Transverse colon (tissue), 4 donors: ENCODE measurements at regions not wholly inside any gene's neighbourhood (a gene's known extent, or its start where the extent isn't known, plus 50 kb on each side); places are given as distances from the start of the nearest gene placed in this dataset.

Experiments used
- DNase-seq: peaks from one replicate; pipeline ENCODE4 v3.0.0-alpha.2; 2019
- H3K27ac ChIP-seq, 4 donors: fragments of 200-600 bp; sonication (generic); 2 replicates each; pipeline ENCODE4 v1.5.1; 2016 to 2018; ENCODE audit warnings: inconsistent platforms in 4 of 4
- H3K27me3 ChIP-seq: fragments of 200-600 bp; sonication (generic); 2 replicates; pipeline ENCODE4 v1.5.1; 2017; ENCODE audit warnings: inconsistent platforms
- H3K36me3 ChIP-seq, 4 donors: fragments of 200-600 bp; sonication (generic); 2 replicates each; pipeline ENCODE4 v1.5.1; 2017 to 2019; ENCODE audit warnings: inconsistent platforms in 4 of 4
- H3K4me1 ChIP-seq, 4 donors: fragments of 200-600 bp; sonication (generic); 2 replicates each; pipeline ENCODE4 v1.5.1; 2017 to 2020; ENCODE audit warnings: inconsistent platforms in 4 of 4
- H3K4me3 ChIP-seq, 4 donors: fragments of 200-600 bp; sonication (generic); 1 replicate in 1 of 4; 2 replicates in 3 of 4; pipeline versions ENCODE4 v1.5.1 to v1.6.1; 2017 to 2019; ENCODE audit warnings: inconsistent platforms in 4 of 4
- H3K9me3 ChIP-seq, 2 donors: fragments of 200-600 bp; sonication (generic); 2 replicates each; pipeline ENCODE4 v1.5.1; 2017 to 2019; ENCODE audit warnings: inconsistent platforms in 2 of 2
- CTCF ChIP-seq, 5 experiments: fragments of 200-600 bp in 3 of 5; fragments of 450-650 bp in 2 of 5; sonication (generic) in 3 of 5; IDR thresholded peaks; 1 replicate in 2 of 5; 2 replicates in 3 of 5; pipeline ENCODE4 v1.5.1; 2016 to 2017; ENCODE audit warnings: antibody characterized with exemption in 5 of 5, inconsistent platforms in 3 of 5, mild to moderate bottlenecking in 2 of 5, moderate library complexity in 1 of 5
- EP300 ChIP-seq: sonication (generic); formaldehyde crosslinking; IDR thresholded peaks from one replicate; pipeline ENCODE4 v1.6.1; 2017; ENCODE audit warnings: antibody characterized with exemption, low read depth
- POLR2A ChIP-seq: fragments of 450-650 bp; IDR thresholded peaks from one replicate; pipeline ENCODE4 v1.6.1; 2016; ENCODE audit warnings: antibody characterized with exemption, mild to moderate bottlenecking, moderate library complexity
- POLR2AphosphoS5 ChIP-seq, 3 donors: sonication (generic); formaldehyde crosslinking; IDR thresholded peaks; one replicate each; pipeline ENCODE4 v1.6.1; 2016; ENCODE audit warnings: antibody characterized with exemption in 3 of 3
- WGBS, 2 donors: methylation state at CpG; one replicate each; pipeline ENCODE4 v1.1.5; 2018; ENCODE audit warnings: low coverage in 1 of 2; 5-methylcytosine and 5-hydroxymethylcytosine counted together
- in situ Hi-C, 4 donors: fragments of 200-750 bp; cut with MboI; loops; one replicate each; pipeline versions ENCODE4 v1.15.0 to v1.15.1; 2017; ENCODE audit warnings: low sequenced_read_pairs in 3 of 4, low pct_ligation_motif_present in 1 of 4, low pct_unique_long_range_greater_than_20kb in 1 of 4
- intact Hi-C: fragments of 100-400 bp; cut with DNase I; formaldehyde crosslinking; loops from one replicate; pipeline ENCODE4 v1.15.1; 2023; ENCODE audit warnings: low total_unique reads

- Histone ChIP-seq H3K4me3 (no peak overlapping the region), H3K9me3 (no peaks in the 10 kb centered on the region), H3K27me3 (no peaks in the 10 kb centered on the region), H3K36me3 (no peaks in the 10 kb centered on the region), H3K27ac (no peak overlapping the region), H3K4me1 (no peaks in the 10 kb centered on the region)
- DNase-seq = no peak
- in situ Hi-C loops (no loop called here), intact Hi-C loops (no loop called here)
- 0% methylated on average over 1 of the region's 2 CpGs; no CpG with 5 or more reads in 1 of the 2 donors for WGBS, 2 donors
- no peak for TF ChIP-seq POLR2AphosphoS5 (IDR thresholded peaks at IDR 0.05)
- TF ChIP-seq CTCF (IDR thresholded peaks at IDR 0.05) = no peak
- no peak for TF ChIP-seq EP300
- no peak for TF ChIP-seq POLR2A
Measured at GRCh38 chrY:19351616-19352015, 392.9 kb downstream of the KDM5D start.

- Histone ChIP-seq H3K4me3 (no peak overlapping the region), H3K36me3 (no peaks in the 10 kb centered on the region), H3K9me3 (no peaks in the 10 kb centered on the region), H3K27me3 (no peaks in the 10 kb centered on the region), H3K27ac (no peak overlapping the region), H3K4me1 (no peaks in the 10 kb centered on the region)
- DNase-seq = no peak
- intact Hi-C loops (no loop called here), in situ Hi-C loops (no loop called here)
- WGBS, 2 donors = 0% methylated on average over 1 of the region's 3 CpGs; no CpG with 5 or more reads in 1 of the 2 donors
- TF ChIP-seq CTCF (IDR thresholded peaks at IDR 0.05) = no peak
- no peak for TF ChIP-seq EP300
- no peak for TF ChIP-seq POLR2A
- TF ChIP-seq POLR2AphosphoS5 (IDR thresholded peaks at IDR 0.05) = no peak
Measured at GRCh38 chrY:19321701-19322100, 422.8 kb downstream of the KDM5D start.

GRCh38 chrY:19319135-19319534 is 425.4 kb downstream of the KDM5D start:
- Histone ChIP-seq H3K4me1 (no peaks in the 10 kb centered on the region), H3K27ac (no peak overlapping the region), H3K36me3 (no peaks in the 10 kb centered on the region), H3K27me3 (no peaks in the 10 kb centered on the region), H3K9me3 (no peaks in the 10 kb centered on the region), H3K4me3 (no peak overlapping the region)
- no peak for TF ChIP-seq CTCF (IDR thresholded peaks at IDR 0.05)
- no peak for TF ChIP-seq POLR2A
- TF ChIP-seq POLR2AphosphoS5 (IDR thresholded peaks at IDR 0.05) = no peak
- no peak for TF ChIP-seq EP300
- DNase-seq = no peak
- WGBS, 2 donors = 70% methylated on average over 2 of the region's 3 CpGs; no CpG with 5 or more reads in 1 of the 2 donors
- intact Hi-C loops = no loop called here
- in situ Hi-C loops = no loop called here

- intact Hi-C loops (no loop called here), in situ Hi-C loops (no loop called here)
- no peak overlapping the region for H3K27ac ChIP-seq
- H3K27me3 ChIP-seq = no peaks in the 10 kb centered on the region
- H3K4me1 ChIP-seq = no peaks in the 10 kb centered on the region
- TF ChIP-seq POLR2A = no peak
- TF ChIP-seq EP300 = no peak
- no peak for TF ChIP-seq POLR2AphosphoS5 (IDR thresholded peaks at IDR 0.05)
- no peak for TF ChIP-seq CTCF (IDR thresholded peaks at IDR 0.05)
- H3K36me3 ChIP-seq = no peaks in the 10 kb centered on the region
- no peaks in the 10 kb centered on the region for H3K9me3 ChIP-seq
- H3K4me3 ChIP-seq = no peak overlapping the region
- no peak for DNase-seq
- WGBS, 2 donors = no CpG with 5 or more reads among the region's 1 CpG
Measured at GRCh38 chrY:19317271-19317987, 427.1 kb downstream of the KDM5D start.
